WTC11 (cell line): ENCODE measurements at regions not wholly inside any gene's neighbourhood (a gene's known extent, or its start where the extent isn't known, plus 50 kb on each side); places are given as distances from the start of the nearest gene placed in this dataset.

Experiments
- ATAC-seq: fragments of 200-7000 bp; cut with Tn5 transposase; 2 replicates; pipeline ENCODE4 v1.10.0; 2021; ENCODE audit warnings: mild to moderate bottlenecking, moderate library complexity
- CTCF ChIA-PET: fragments of 300-600 bp; sonication (Branson Sonifier 250); formaldehyde crosslinking; loops from one replicate; lab custom pipeline; 2021; ENCODE audit warnings: antibody characterized with exemption; lab: Charles Lee
- POLR2A ChIA-PET: fragments of 350-600 bp; sonication (Branson Sonifier 250); formaldehyde crosslinking; loops from one replicate; lab custom pipeline; 2021; ENCODE audit warnings: antibody characterized with exemption; lab: Charles Lee
- DNase-seq: peaks from one replicate; pipeline ENCODE4 v3.0.0; 2021; ENCODE audit warnings: low spot score
- H3K27ac Mint-ChIP-seq: 2 replicates; pipeline ENCODE4 v1.8.0; 2021; ENCODE audit warnings: mixed read lengths
- H3K27me3 Mint-ChIP-seq: 2 replicates; pipeline ENCODE4 v1.8.0; 2021; ENCODE audit warnings: low read depth, mild to moderate bottlenecking, moderate library complexity, mixed read lengths
- H3K36me3 Mint-ChIP-seq: 2 replicates; pipeline ENCODE4 v1.8.0; 2021; ENCODE audit warnings: mixed read lengths
- H3K4me1 Mint-ChIP-seq: 2 replicates; pipeline ENCODE4 v1.8.0; 2022; ENCODE audit warnings: mixed read lengths
- H3K4me3 Mint-ChIP-seq: 2 replicates; pipeline ENCODE4 v1.8.0; 2021; ENCODE audit warnings: mild to moderate bottlenecking, moderate library complexity, mixed read lengths
- H3K9me3 Mint-ChIP-seq: 2 replicates; pipeline ENCODE4 v1.8.0; 2021; ENCODE audit warnings: mixed read lengths
- FOXJ3 ChIP-seq: sonication (generic); formaldehyde crosslinking; IDR thresholded peaks from 2 replicates; pipeline ENCODE4 v1.9.0; 2021; ENCODE audit warnings: missing genetic modification reagents, mild to moderate bottlenecking, borderline replicate concordance
- HMGA2 ChIP-seq: fragments of 250-450 bp; sonication (Bioruptor Pico); IDR thresholded peaks from 2 replicates; pipeline ENCODE4 v1.4.0; 2021; ENCODE audit warnings: mild to moderate bottlenecking, moderate library complexity
- MYBL2 ChIP-seq: sonication (generic); formaldehyde crosslinking; IDR thresholded peaks from 2 replicates; pipeline ENCODE4 v1.8.1; 2023; ENCODE audit warnings: mild to moderate bottlenecking, moderate library complexity, missing genetic modification reagents
- NFYB ChIP-seq: sonication (generic); formaldehyde crosslinking; conservative IDR thresholded peaks from 2 replicates; pipeline ENCODE4 v1.8.0; 2022; ENCODE audit warnings: low read depth, missing genetic modification reagents
- NR1H2 ChIP-seq: sonication (generic); formaldehyde crosslinking; IDR thresholded peaks from 2 replicates; pipeline ENCODE4 v1.9.0; 2021; ENCODE audit warnings: mild to moderate bottlenecking, moderate library complexity, missing genetic modification reagents
- RELA ChIP-seq: sonication (generic); formaldehyde crosslinking; IDR thresholded peaks from 2 replicates; pipeline ENCODE4 v1.8.1; 2022; ENCODE audit warnings: missing genetic modification reagents, mild to moderate bottlenecking, borderline replicate concordance
- ZNF263 ChIP-seq: sonication (generic); formaldehyde crosslinking; IDR thresholded peaks from 2 replicates; pipeline ENCODE4 v1.8.1; 2022; ENCODE audit warnings: low read depth, mild to moderate bottlenecking, moderate library complexity, missing genetic modification reagents
- ZNF416 ChIP-seq: fragments of 250-450 bp; sonication (Bioruptor Pico); IDR thresholded peaks from 2 replicates; pipeline ENCODE4 v1.9.0; 2021; ENCODE audit warnings: mild to moderate bottlenecking, inconsistent platforms
- TF ChIP-seq, protein P1 (sequence below): sonication (generic); formaldehyde crosslinking; IDR thresholded peaks from 2 replicates; pipeline ENCODE4 v1.8.1; 2022; ENCODE audit warnings: mild to moderate bottlenecking, moderate library complexity, missing genetic modification reagents
- TF ChIP-seq, protein P2 (sequence below): sonication (generic); formaldehyde crosslinking; IDR thresholded peaks from 2 replicates; pipeline ENCODE4 v1.8.1; 2022; ENCODE audit warnings: low read depth, mild to moderate bottlenecking, moderate library complexity, missing genetic modification reagents, borderline replicate concordance
- TF ChIP-seq, protein P3 (sequence below): fragments of 250-450 bp; sonication (Bioruptor Pico); conservative IDR thresholded peaks from 2 replicates; pipeline ENCODE4 v1.9.0; 2021; ENCODE audit warnings: mild to moderate bottlenecking
- TF ChIP-seq, protein P4 (sequence below): fragments of 250-450 bp; sonication (Bioruptor Pico); IDR thresholded peaks from 2 replicates; pipeline ENCODE4 v1.9.0; 2021; ENCODE audit warnings: mild to moderate bottlenecking
- TF ChIP-seq, protein P5 (sequence below): sonication (generic); formaldehyde crosslinking; IDR thresholded peaks from 2 replicates; pipeline ENCODE4 v1.8.1; 2022; ENCODE audit warnings: low read depth, missing genetic modification reagents, borderline replicate concordance
- TF ChIP-seq, protein P6 (sequence below): sonication (generic); formaldehyde crosslinking; conservative IDR thresholded peaks from 2 replicates; pipeline ENCODE4 v1.8.1; 2022; ENCODE audit warnings: mild to moderate bottlenecking, missing genetic modification reagents

DNA sequence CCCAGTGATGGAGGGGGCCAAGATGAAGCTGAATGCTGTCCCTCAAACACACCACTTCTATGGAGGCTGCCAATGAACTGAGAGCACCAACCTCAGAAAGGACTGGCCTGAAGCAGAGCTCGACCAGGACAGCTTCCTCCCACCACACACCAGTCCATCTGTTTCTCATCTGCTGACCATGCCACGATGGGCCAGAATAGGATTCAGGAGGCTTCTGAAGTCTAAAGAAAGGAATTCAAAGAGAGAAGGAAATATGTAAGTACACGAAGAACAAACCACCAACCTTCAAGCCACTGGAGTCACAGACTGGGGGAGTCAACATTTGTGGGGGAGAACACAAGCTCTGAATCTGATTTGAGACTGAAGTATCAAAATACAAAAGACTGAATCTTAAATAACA, 157.6 kb upstream of the CCDC68 start:
- Mint-ChIP-seq H3K9me3 (no peaks in the 10 kb centered on the region), H3K36me3 (no peaks in the 10 kb centered on the region), H3K27ac (no peak overlapping the region), H3K4me3 (no peak overlapping the region), H3K4me1 (no peaks in the 10 kb centered on the region), H3K27me3 (no peaks in the 10 kb centered on the region)
- DNase-seq (no peak), ATAC-seq (no peak)
- TF ChIP-seq, protein P1, sequence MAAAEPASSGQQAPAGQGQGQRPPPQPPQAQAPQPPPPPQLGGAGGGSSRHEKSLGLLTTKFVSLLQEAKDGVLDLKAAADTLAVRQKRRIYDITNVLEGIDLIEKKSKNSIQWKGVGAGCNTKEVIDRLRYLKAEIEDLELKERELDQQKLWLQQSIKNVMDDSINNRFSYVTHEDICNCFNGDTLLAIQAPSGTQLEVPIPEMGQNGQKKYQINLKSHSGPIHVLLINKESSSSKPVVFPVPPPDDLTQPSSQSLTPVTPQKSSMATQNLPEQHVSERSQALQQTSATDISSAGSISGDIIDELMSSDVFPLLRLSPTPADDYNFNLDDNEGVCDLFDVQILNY (CRISPR knock-in tag), result no peak
- TF ChIP-seq NFYB (CRISPR knock-in tag), result no peak
- ChIA-PET POLR2A (no interaction called here), CTCF (no interaction called here)

DNA sequence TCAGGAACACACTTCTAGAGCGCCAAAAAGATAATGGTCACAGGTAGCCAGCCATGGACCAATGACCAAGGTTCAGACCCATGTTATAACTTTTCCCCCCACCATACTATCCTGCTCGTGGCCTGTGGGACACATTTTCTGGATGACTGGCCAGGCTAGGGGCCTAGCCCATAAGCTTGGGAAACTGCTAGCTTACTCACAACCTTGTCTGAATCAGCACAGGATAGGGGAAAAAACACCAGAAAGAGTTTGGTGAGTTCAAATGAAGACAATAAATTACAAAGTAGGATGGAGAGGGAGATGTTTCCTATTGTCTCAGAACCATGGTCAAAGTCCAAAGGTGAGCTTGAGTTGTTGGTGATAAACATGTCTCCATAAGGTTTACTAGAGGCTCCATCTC, 156.3 kb upstream of the CCDC68 start:
- Mint-ChIP-seq H3K27ac (no peak overlapping the region), H3K27me3 (no peaks in the 10 kb centered on the region), H3K4me1 (no peaks in the 10 kb centered on the region; the same call in 1 of the 2 replicates), H3K4me3 (no peak overlapping the region), H3K9me3 (no peaks in the 10 kb centered on the region), H3K36me3 (no peaks in the 10 kb centered on the region)
- ChIA-PET POLR2A (no interaction called here), CTCF (no interaction called here)
- TF ChIP-seq, protein P2, sequence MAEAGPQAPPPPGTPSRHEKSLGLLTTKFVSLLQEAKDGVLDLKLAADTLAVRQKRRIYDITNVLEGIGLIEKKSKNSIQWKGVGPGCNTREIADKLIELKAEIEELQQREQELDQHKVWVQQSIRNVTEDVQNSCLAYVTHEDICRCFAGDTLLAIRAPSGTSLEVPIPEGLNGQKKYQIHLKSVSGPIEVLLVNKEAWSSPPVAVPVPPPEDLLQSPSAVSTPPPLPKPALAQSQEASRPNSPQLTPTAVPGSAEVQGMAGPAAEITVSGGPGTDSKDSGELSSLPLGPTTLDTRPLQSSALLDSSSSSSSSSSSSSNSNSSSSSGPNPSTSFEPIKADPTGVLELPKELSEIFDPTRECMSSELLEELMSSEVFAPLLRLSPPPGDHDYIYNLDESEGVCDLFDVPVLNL (CRISPR knock-in tag), result no peak
- TF ChIP-seq NR1H2 (CRISPR knock-in tag), result no peak
- TF ChIP-seq NFYB (CRISPR knock-in tag), result no peak
- TF ChIP-seq, protein P3, sequence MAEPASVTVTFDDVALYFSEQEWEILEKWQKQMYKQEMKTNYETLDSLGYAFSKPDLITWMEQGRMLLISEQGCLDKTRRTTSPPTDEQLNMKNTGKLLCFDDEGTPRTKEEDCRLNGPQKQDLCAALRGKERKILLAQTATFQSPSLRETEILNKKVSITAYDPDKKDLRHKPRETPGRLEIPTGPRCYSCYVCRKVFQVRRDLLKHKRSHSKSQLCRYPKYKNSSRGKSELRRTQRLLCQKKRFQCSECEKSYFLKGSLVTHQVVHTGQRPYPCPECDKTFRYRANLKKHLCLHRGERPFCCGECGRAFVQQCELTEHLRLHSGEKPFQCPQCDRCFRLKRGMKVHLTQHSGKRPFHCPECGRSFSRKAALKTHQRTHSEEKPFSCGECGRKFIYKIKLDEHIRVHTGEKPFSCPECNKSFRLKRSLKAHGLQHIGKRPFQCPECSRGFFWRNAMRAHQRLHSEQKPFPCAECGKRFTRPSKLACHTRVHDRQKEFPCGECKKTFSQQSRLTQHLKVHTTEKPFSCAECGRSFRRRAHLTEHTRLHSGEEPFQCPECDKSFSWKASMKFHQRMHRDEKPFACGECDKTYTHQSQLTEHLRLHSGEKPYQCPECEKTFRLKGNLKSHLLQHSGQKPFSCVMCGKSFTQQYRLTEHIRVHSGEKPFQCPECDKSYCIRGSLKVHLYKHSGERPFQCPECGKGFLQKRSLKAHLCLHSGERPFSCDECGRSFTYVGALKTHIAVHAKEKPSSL (CRISPR knock-in tag), result no peak
- TF ChIP-seq, protein P4, sequence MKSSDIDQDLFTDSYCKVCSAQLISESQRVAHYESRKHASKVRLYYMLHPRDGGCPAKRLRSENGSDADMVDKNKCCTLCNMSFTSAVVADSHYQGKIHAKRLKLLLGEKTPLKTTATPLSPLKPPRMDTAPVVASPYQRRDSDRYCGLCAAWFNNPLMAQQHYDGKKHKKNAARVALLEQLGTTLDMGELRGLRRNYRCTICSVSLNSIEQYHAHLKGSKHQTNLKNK (CRISPR knock-in tag), result no peak
- TF ChIP-seq, protein P5, sequence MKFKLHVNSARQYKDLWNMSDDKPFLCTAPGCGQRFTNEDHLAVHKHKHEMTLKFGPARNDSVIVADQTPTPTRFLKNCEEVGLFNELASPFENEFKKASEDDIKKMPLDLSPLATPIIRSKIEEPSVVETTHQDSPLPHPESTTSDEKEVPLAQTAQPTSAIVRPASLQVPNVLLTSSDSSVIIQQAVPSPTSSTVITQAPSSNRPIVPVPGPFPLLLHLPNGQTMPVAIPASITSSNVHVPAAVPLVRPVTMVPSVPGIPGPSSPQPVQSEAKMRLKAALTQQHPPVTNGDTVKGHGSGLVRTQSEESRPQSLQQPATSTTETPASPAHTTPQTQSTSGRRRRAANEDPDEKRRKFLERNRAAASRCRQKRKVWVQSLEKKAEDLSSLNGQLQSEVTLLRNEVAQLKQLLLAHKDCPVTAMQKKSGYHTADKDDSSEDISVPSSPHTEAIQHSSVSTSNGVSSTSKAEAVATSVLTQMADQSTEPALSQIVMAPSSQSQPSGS (CRISPR knock-in tag), result no peak
- TF ChIP-seq HMGA2, result no peak
- no peak for TF ChIP-seq MYBL2 (CRISPR knock-in tag)
- TF ChIP-seq, protein P6, sequence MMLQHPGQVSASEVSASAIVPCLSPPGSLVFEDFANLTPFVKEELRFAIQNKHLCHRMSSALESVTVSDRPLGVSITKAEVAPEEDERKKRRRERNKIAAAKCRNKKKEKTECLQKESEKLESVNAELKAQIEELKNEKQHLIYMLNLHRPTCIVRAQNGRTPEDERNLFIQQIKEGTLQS (CRISPR knock-in tag), result no peak
- ATAC-seq, result no peak
- no peak for DNase-seq

DNA sequence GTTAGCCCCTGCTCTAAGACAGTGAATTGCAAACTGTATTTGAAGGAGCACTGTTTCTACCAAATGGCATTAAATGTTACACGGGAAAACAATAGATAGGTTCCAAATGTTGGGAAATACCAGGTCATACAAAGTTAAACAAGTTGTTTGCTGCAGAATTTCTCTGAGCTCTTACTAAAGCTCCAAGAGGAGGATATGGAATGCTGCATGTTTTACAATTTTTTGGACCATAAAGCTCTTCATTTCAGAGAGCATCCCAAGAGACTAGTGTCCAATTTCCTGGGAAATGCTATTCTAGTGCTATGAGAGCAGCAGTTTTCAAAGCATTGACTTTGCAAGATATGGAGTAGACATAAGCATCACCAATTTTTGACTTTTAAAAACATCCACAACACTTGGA, 155.6 kb upstream of the CCDC68 start:
- DNase-seq (no peak), ATAC-seq (no peak)
- ChIA-PET CTCF (no interaction called here), POLR2A (no interaction called here)
- no peaks in the 10 kb centered on the region for H3K27me3 Mint-ChIP-seq
- no peak overlapping the region for H3K27ac Mint-ChIP-seq
- no peaks in the 10 kb centered on the region for H3K9me3 Mint-ChIP-seq
- H3K4me3 Mint-ChIP-seq, result no peak overlapping the region
- no peaks in the 10 kb centered on the region for H3K36me3 Mint-ChIP-seq
- peaks cover 5% of the 10 kb centered on the region for H3K4me1 Mint-ChIP-seq
- TF ChIP-seq ZNF416, result no peak

DNA sequence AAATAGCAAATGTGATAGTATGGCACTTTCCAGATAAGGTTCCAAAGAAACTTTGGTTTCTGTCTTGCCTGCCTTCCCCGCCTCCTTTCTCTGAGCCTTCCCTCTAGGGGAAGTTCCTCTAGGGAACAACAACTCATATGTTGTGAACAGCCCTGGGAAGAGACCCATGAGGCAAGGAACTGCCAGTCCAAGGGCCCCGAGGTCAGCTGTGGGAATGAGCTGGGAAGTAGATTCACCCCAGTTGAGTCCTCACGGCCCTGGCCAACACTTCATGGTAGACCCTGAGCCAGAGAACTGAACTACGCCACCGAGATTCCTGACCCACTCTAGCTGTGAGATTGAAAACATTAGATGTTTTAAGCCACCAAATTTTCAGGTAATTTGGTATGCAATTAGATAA, 154.5 kb upstream of the CCDC68 start:
- ATAC-seq, result no peak
- POLR2A ChIA-PET, result no interaction called here
- H3K9me3 Mint-ChIP-seq, result no peaks in the 10 kb centered on the region
- CTCF ChIA-PET, result no interaction called here
- no peaks in the 10 kb centered on the region for H3K36me3 Mint-ChIP-seq
- peaks cover 5% of the 10 kb centered on the region; the same call in 1 of the 2 replicates for H3K27me3 Mint-ChIP-seq
- H3K27ac Mint-ChIP-seq, result no peak overlapping the region
- H3K4me1 Mint-ChIP-seq, result peaks cover 11% of the 10 kb centered on the region
- no peak overlapping the region for H3K4me3 Mint-ChIP-seq
- no peak for DNase-seq
- TF ChIP-seq HMGA2, result no peak
- TF ChIP-seq, protein P3 (CRISPR knock-in tag), result no peak
- no peak for TF ChIP-seq ZNF263 (CRISPR knock-in tag)
- no peak for TF ChIP-seq RELA (CRISPR knock-in tag)
- TF ChIP-seq, protein P2 (CRISPR knock-in tag), result no peak
- TF ChIP-seq FOXJ3 (CRISPR knock-in tag), result no peak
